Cardiac fibroblast (primary cell): ENCODE measurements at regions not wholly inside any gene's neighbourhood (a gene's known extent, or its start where the extent isn't known, plus 50 kb on each side); places are given as distances from the start of the nearest gene placed in this dataset.
A peak's percentile ranks its signal among the peaks of the same experiment; 100 is the strongest.

ENCODE experiments used
- DNase-seq, 2 donors: peaks; one replicate each; pipeline versions ENCODE4 v3.0.0 to v3.0.0-alpha.2; 2010; ENCODE audit warnings: low read depth in 2 of 2
- H3K4me3 ChIP-seq, 2 donors: replicated peaks in 1 of 2; 1 replicate in 1 of 2; 2 replicates in 1 of 2; pipeline ENCODE4 v1.5.1; 2011; ENCODE audit warnings: low read depth in 2 of 2, low read length in 2 of 2, mild to moderate bottlenecking in 2 of 2, moderate library complexity in 1 of 2
- TF ChIP-seq, protein P1 (sequence below): IDR thresholded peaks from one replicate; pipeline ENCODE4 v1.5.1; 2011; ENCODE audit warnings: low read depth, mild to moderate bottlenecking, low read length, inconsistent platforms

DNA sequence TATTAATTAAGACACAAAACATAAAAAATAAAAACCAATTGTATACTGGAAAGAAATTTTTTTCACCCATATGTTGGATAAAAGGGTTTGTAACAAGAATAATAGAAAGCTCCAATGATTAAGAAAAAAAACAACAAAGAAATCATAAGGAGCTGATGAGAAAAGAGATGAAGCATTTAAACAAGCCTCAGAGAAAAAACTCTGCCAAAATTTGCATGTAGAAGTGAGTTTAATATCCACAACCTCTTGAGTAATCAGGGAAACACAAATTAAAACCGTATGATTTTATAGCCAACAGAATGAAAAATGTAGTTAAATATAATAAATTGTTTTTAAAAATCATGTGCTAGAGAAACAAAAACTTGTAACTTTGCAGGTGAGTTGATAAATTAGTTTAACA is 192.9 kb downstream of the BCHE start:
- TF ChIP-seq, protein P1, sequence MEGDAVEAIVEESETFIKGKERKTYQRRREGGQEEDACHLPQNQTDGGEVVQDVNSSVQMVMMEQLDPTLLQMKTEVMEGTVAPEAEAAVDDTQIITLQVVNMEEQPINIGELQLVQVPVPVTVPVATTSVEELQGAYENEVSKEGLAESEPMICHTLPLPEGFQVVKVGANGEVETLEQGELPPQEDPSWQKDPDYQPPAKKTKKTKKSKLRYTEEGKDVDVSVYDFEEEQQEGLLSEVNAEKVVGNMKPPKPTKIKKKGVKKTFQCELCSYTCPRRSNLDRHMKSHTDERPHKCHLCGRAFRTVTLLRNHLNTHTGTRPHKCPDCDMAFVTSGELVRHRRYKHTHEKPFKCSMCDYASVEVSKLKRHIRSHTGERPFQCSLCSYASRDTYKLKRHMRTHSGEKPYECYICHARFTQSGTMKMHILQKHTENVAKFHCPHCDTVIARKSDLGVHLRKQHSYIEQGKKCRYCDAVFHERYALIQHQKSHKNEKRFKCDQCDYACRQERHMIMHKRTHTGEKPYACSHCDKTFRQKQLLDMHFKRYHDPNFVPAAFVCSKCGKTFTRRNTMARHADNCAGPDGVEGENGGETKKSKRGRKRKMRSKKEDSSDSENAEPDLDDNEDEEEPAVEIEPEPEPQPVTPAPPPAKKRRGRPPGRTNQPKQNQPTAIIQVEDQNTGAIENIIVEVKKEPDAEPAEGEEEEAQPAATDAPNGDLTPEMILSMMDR, result no peak
- no peak for DNase-seq
- no peak overlapping the region for H3K4me3 ChIP-seq

DNA sequence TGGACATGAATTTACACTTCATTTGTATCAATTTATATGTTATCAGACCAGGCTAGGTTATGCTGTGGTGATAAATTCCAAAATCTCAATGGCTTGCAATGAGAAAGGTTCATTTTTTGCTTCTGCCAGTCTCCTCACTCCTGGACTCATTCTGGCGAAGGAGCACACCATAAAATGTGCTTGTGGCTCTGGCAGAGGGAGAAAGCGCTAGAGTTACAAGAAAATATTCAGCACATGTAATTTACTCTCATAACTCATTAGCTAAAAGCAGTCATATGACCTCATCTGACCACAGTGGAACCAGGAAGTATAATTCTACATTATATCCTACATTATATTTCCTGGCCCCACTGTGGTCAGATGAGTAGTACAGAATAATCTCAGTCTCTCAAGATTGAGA is 193.8 kb downstream of the BCHE start:
- TF ChIP-seq, protein P1, result no peak
- H3K4me3 ChIP-seq, result no peak overlapping the region
- peak; percentile 19 to 54 for DNase-seq

- peak overlapping the region in 1 of 2 donors; percentile 22 for H3K4me3 ChIP-seq
- peak; percentile 97 to 99 for DNase-seq
- TF ChIP-seq, protein P1, result no peak
Observed at GRCh38 chr3:165642761-165643420, 194.3 kb downstream of the BCHE start.

- H3K4me3 ChIP-seq, result no peak overlapping the region
- DNase-seq, result peak in 1 of 2 donors; percentile 2
- TF ChIP-seq, protein P1, result no peak
Observed at GRCh38 chr3:165641569-165642310, 195.5 kb downstream of the BCHE start.

DNA sequence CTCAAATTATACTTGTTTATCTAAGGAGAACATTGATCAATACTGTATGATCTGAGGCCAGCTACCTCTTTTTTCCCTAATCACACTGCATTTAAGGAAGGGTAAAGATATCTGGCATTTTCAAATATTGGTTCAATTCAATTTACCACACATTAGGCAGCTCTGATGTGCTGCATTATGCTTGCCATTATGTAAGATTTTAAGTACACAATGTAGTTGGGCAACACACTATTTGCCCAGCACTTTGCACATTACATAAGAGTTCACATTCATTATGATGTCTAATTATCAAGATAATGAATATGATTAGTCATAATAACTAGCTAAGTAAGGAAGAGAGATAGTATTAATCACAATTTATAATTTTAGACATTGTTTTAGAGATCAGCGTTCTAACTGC is 196.3 kb downstream of the BCHE start:
- H3K4me3 ChIP-seq, result no peak overlapping the region
- DNase-seq, result no peak
- TF ChIP-seq, protein P1, result no peak

GRCh38 chr3:165640031-165640430 is 197.2 kb downstream of the BCHE start:
- H3K4me3 ChIP-seq, result no peak overlapping the region
- DNase-seq, result no peak
- TF ChIP-seq, protein P1, result no peak
